ENCODE measurements at regions not wholly inside any gene's neighbourhood (a gene's known extent, or its start where the extent isn't known, plus 50 kb on each side); places are given as distances from the start of the nearest gene placed in this dataset.

- TF ChIP-seq CTCF (IDR thresholded peaks at IDR 0.05) (no peak), POLR2A (IDR thresholded peaks at IDR 0.05) (no peak)
- H3K9me3 ChIP-seq, result no peaks in the 10 kb centered on the region
- no peaks in the 10 kb centered on the region for H3K27me3 ChIP-seq
- H3K4me1 ChIP-seq, result no peaks in the 10 kb centered on the region
- H3K36me3 ChIP-seq, result no peaks in the 10 kb centered on the region
- no peak for DNase-seq
- no peak overlapping the region for H3K27ac ChIP-seq
- no peak overlapping the region for H3K4me3 ChIP-seq
These were observed 149.5 kb upstream of the EEA1 start for GRCh38 chr12:93078577-93078976.

- Histone ChIP-seq H3K27me3 (no peaks in the 10 kb centered on the region), H3K4me3 (no peak overlapping the region), H3K9me3 (no peaks in the 10 kb centered on the region), H3K27ac (no peak overlapping the region), H3K4me1 (no peaks in the 10 kb centered on the region), H3K36me3 (no peaks in the 10 kb centered on the region)
- no peak for TF ChIP-seq POLR2A (IDR thresholded peaks at IDR 0.05)
- no peak for TF ChIP-seq CTCF (IDR thresholded peaks at IDR 0.05)
- no peak for DNase-seq
These were observed 150.2 kb upstream of the EEA1 start for GRCh38 chr12:93079271-93079670.

- Histone ChIP-seq H3K27ac (no peak overlapping the region), H3K9me3 (no peaks in the 10 kb centered on the region), H3K4me1 (no peaks in the 10 kb centered on the region), H3K36me3 (no peaks in the 10 kb centered on the region), H3K27me3 (no peaks in the 10 kb centered on the region), H3K4me3 (no peak overlapping the region)
- TF ChIP-seq POLR2A (IDR thresholded peaks at IDR 0.05) (no peak), CTCF (IDR thresholded peaks at IDR 0.05) (no peak)
- no peak for DNase-seq
These were observed 150.9 kb upstream of the EEA1 start for GRCh38 chr12:93079976-93080375.

GRCh38 chr12:93080452-93080851, 151.4 kb upstream of the EEA1 start:
- H3K36me3 ChIP-seq, result no peaks in the 10 kb centered on the region
- no peaks in the 10 kb centered on the region for H3K9me3 ChIP-seq
- DNase-seq, result no peak
- H3K4me3 ChIP-seq, result no peak overlapping the region
- H3K4me1 ChIP-seq, result no peaks in the 10 kb centered on the region
- no peak overlapping the region for H3K27ac ChIP-seq
- no peak for TF ChIP-seq CTCF (IDR thresholded peaks at IDR 0.05)
- TF ChIP-seq POLR2A (IDR thresholded peaks at IDR 0.05), result no peak
- no peaks in the 10 kb centered on the region for H3K27me3 ChIP-seq

GRCh38 chr12:93080994-93081809, 152.1 kb upstream of the EEA1 start:
- no peak for DNase-seq
- H3K9me3 ChIP-seq, result no peaks in the 10 kb centered on the region
- no peak overlapping the region for H3K4me3 ChIP-seq
- no peaks in the 10 kb centered on the region for H3K27me3 ChIP-seq
- no peaks in the 10 kb centered on the region for H3K4me1 ChIP-seq
- H3K27ac ChIP-seq, result no peak overlapping the region
- TF ChIP-seq POLR2A (IDR thresholded peaks at IDR 0.05), result no peak
- TF ChIP-seq CTCF (IDR thresholded peaks at IDR 0.05), result no peak
- no peaks in the 10 kb centered on the region for H3K36me3 ChIP-seq

All from Peyer's patch (tissue), 4 donors.